H1 (cell line): ENCODE measurements at regions not wholly inside any gene's neighbourhood (a gene's known extent, or its start where the extent isn't known, plus 50 kb on each side); places are given as distances from the start of the nearest gene placed in this dataset.

Source experiments
- CTCF ChIA-PET: fragments of 300-600 bp; sonication (Branson Sonifier 250); formaldehyde crosslinking; loops from one replicate; lab custom pipeline; 2021; ENCODE audit not compliant: partially characterized antibody; lab: Charles Lee
- POLR2A ChIA-PET: fragments of 300-600 bp; sonication (Branson Sonifier 250); formaldehyde crosslinking; loops from one replicate; lab custom pipeline; 2021; ENCODE audit warnings: inconsistent platforms; ENCODE audit not compliant: partially characterized antibody; lab: Charles Lee
- DNase-seq, 2 experiments: peaks; one replicate each; pipeline versions ENCODE4 v3.0.0 to v3.0.0-alpha.2; 2010 to 2022; ENCODE audit warnings: low spot score in 2 of 2, low read depth in 1 of 2, mixed read lengths in 1 of 2
- FAIRE-seq: peaks from 2 replicates; lab custom pipeline; 2011; peaks lifted over from hg19 to GRCh38; lab: Jason Lieb, UNC
- H2AFZ ChIP-seq: 2 replicates; pipeline ENCODE4 v1.8.1; 2012; ENCODE audit warnings: low read length, inconsistent platforms
- H2AK5ac ChIP-seq: 2 replicates; pipeline ENCODE4 v1.6.1; 2013; ENCODE audit warnings: low read depth, low read length
- H2BK120ac ChIP-seq: replicated peaks from 2 replicates; pipeline ENCODE3; 2013; ENCODE audit warnings: low read depth, low read length, inconsistent platforms
- H2BK12ac ChIP-seq: 2 replicates; pipeline ENCODE4 v1.6.1; 2013; ENCODE audit warnings: low read depth, low read length
- H2BK15ac ChIP-seq: 2 replicates; pipeline ENCODE4 v1.6.1; 2013; ENCODE audit warnings: low read length
- H2BK20ac ChIP-seq: 2 replicates; pipeline ENCODE4 v1.6.1; 2013; ENCODE audit warnings: low read length
- H2BK5ac ChIP-seq: 2 replicates; pipeline ENCODE4 v1.6.1; 2013; ENCODE audit warnings: low read depth, low read length
- H3K14ac ChIP-seq: 2 replicates; pipeline ENCODE4 v1.6.1; 2013; ENCODE audit warnings: inconsistent platforms; ENCODE audit not compliant: insufficient read length
- H3K18ac ChIP-seq: 2 replicates; pipeline ENCODE4 v1.6.1; 2013; ENCODE audit warnings: low read length; ENCODE audit errors: extremely low read depth
- H3K23ac ChIP-seq: 2 replicates; pipeline ENCODE4 v1.6.1; 2013; ENCODE audit warnings: inconsistent platforms; ENCODE audit not compliant: insufficient read length
- H3K23me2 ChIP-seq: 2 replicates; pipeline ENCODE4 v1.6.1; 2013; ENCODE audit warnings: low read depth, low read length
- H3K27ac ChIP-seq: 2 replicates; pipeline ENCODE4 v1.6.1; 2011; ENCODE audit warnings: low read depth, low read length, inconsistent platforms
- H3K27me3 ChIP-seq, 4 experiments: replicated peaks in 1 of 4; 1 replicate in 1 of 4; 2 replicates in 3 of 4; pipeline versions ENCODE4 v1.6.1 to v1.8.1; 2011 to 2013; ENCODE audit warnings: low read length in 3 of 4, mild to moderate bottlenecking in 3 of 4, inconsistent platforms in 2 of 4, mixed read lengths in 2 of 4, moderate library complexity in 1 of 4; ENCODE audit not compliant: control insufficient read depth in 3 of 4, insufficient read depth in 3 of 4; ENCODE audit errors: extremely low read depth in 1 of 4
- H3K36me3 ChIP-seq, 4 experiments: 2 replicates each; pipeline versions ENCODE4 v1.6.1 to v1.8.1; 2011 to 2013; ENCODE audit warnings: mild to moderate bottlenecking in 4 of 4, low read length in 3 of 4, moderate library complexity in 2 of 4, control low read depth in 1 of 4, inconsistent platforms in 1 of 4; ENCODE audit not compliant: insufficient read depth in 4 of 4, control insufficient read depth in 2 of 4
- H3K4ac ChIP-seq: replicated peaks from 2 replicates; pipeline ENCODE3; 2013; ENCODE audit warnings: low read length, low read depth, mixed read lengths, inconsistent platforms; ENCODE audit not compliant: insufficient read length
- H3K4me1 ChIP-seq, 4 experiments: replicated peaks in 1 of 4; 1 replicate in 1 of 4; 2 replicates in 3 of 4; pipeline versions ENCODE4 v1.6.1 to v1.8.1; 2011 to 2013; ENCODE audit warnings: low read length in 3 of 4, inconsistent platforms in 2 of 4, mixed read lengths in 1 of 4; ENCODE audit not compliant: insufficient read depth in 4 of 4, control insufficient read depth in 3 of 4
- H3K4me2 ChIP-seq, 2 experiments: 2 replicates each; pipeline versions ENCODE4 v1.6.1 to v1.8.1; 2011 to 2013; ENCODE audit warnings: low read depth in 2 of 2, low read length in 2 of 2, control low read depth in 1 of 2, inconsistent platforms in 1 of 2, mild to moderate bottlenecking in 1 of 2; ENCODE audit not compliant: insufficient read depth in 1 of 2
- H3K4me3 ChIP-seq, 4 experiments: fragments of 200-600, 300-600 bp in 1 of 4; sonication (generic), shearing (Covaris generic), sonication (Bioruptor Twin) in 1 of 4; 2 replicates each; pipeline versions ENCODE4 v1.5.1 to v1.8.1; 2011 to 2016; ENCODE audit warnings: low read length in 4 of 4, low read depth in 3 of 4, control low read depth in 2 of 4, inconsistent platforms in 2 of 4, mild to moderate bottlenecking in 2 of 4, mixed read lengths in 1 of 4, moderate library complexity in 1 of 4; ENCODE audit not compliant: insufficient read depth in 2 of 4; ENCODE audit errors: extremely low read depth in 1 of 4
- H3K56ac ChIP-seq: replicated peaks from 2 replicates; pipeline ENCODE3; 2013; ENCODE audit warnings: low read depth, mild to moderate bottlenecking, mixed read lengths, low read length, inconsistent platforms; ENCODE audit not compliant: insufficient read length
- H3K79me1 ChIP-seq: 2 replicates; pipeline ENCODE4 v1.6.1; 2013; ENCODE audit warnings: low read depth, low read length, control low read depth
- H3K79me2 ChIP-seq, 2 experiments: 2 replicates each; pipeline versions ENCODE4 v1.6.1 to v1.8.1; 2012 to 2013; ENCODE audit warnings: low read length in 2 of 2, mild to moderate bottlenecking in 2 of 2, inconsistent platforms in 1 of 2; ENCODE audit not compliant: insufficient read depth in 2 of 2, control insufficient read depth in 1 of 2
- H3K9ac ChIP-seq, 4 experiments: replicated peaks in 1 of 4; 1 replicate in 1 of 4; 2 replicates in 3 of 4; pipeline versions ENCODE4 v1.6.1 to v1.8.1; 2011 to 2013; ENCODE audit warnings: low read depth in 3 of 4, low read length in 3 of 4, control low read depth in 2 of 4, mild to moderate bottlenecking in 2 of 4, moderate library complexity in 2 of 4, inconsistent platforms in 1 of 4; ENCODE audit errors: extremely low read depth in 1 of 4
- H3K9me3 ChIP-seq, 2 experiments: 2 replicates each; pipeline versions ENCODE4 v1.6.1 to v1.8.1; 2012 to 2013; ENCODE audit warnings: mild to moderate bottlenecking in 2 of 2, moderate library complexity in 2 of 2, control low read depth in 1 of 2, inconsistent platforms in 1 of 2, low read depth in 1 of 2, low read length in 1 of 2, mixed read lengths in 1 of 2; ENCODE audit not compliant: insufficient read depth in 2 of 2
- H4K20me1 ChIP-seq, 2 experiments: replicated peaks in 1 of 2; 2 replicates each; pipeline versions ENCODE3 to v1.8.1; 2011 to 2013; ENCODE audit warnings: inconsistent platforms in 2 of 2, low read length in 2 of 2, mild to moderate bottlenecking in 1 of 2; ENCODE audit not compliant: insufficient read depth in 2 of 2, control insufficient read depth in 1 of 2
- H4K5ac ChIP-seq: 2 replicates; pipeline ENCODE4 v1.6.1; 2013; ENCODE audit warnings: low read length, low read depth, mixed read lengths, inconsistent platforms; ENCODE audit not compliant: insufficient read length
- H4K8ac ChIP-seq: 2 replicates; pipeline ENCODE4 v1.8.0; 2013; ENCODE audit warnings: mild to moderate bottlenecking, moderate library complexity, low read length, inconsistent platforms; ENCODE audit not compliant: insufficient read depth; ENCODE audit errors: extremely low read depth
- H4K91ac ChIP-seq: replicated peaks from 2 replicates; pipeline ENCODE3; 2013; ENCODE audit warnings: low read length, mixed read lengths, inconsistent platforms; ENCODE audit not compliant: insufficient read length
- SP4 ChIP-seq: IDR thresholded peaks from 2 replicates; pipeline ENCODE4 v1.6.1; 2012; ENCODE audit warnings: low read length, inconsistent platforms
- WGBS, 2 experiments: shearing (Covaris generic) in 1 of 2; methylation state at CpG; one replicate each; pipeline versions ENCODE4 v1.1.6 to v1.1.7; 2013 to 2015; ENCODE audit warnings: low lambda C conversion rate in 2 of 2, mixed read lengths in 2 of 2, inconsistent platforms in 1 of 2, low coverage in 1 of 2, missing lambda C conversion rate in 1 of 2; ENCODE audit not compliant: insufficient replicate concordance in 2 of 2, insufficient coverage in 1 of 2, insufficient read length in 1 of 2; ENCODE audit errors: extremely low coverage in 1 of 2, missing lambda C conversion rate in 1 of 2; 5-methylcytosine and 5-hydroxymethylcytosine counted together

DNA sequence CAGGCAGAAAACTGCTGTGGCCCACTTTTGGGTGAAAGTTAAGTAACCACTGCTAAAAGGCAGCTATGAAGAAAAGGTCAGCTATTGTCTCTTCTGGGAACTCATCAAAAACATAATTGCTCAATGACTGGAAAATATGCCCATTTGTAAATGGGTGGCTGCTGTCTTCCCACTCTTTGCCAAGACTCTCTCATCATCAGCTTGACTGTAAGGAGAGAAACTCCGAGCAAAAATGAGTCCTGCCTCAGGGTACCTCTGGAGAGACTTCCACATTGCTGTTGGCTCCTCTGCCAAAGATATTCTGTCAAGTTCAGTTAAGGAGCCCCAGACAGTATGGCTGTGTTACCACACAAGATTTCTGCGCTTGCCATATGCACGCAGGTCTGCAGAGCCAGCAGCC, 138.7 kb downstream of the BBOX1 start:
- TF ChIP-seq SP4, result no peak
- H2BK5ac ChIP-seq, result no peak overlapping the region
- H3K14ac ChIP-seq, result no peak overlapping the region
- H3K23me2 ChIP-seq, result no peaks in the 10 kb centered on the region
- no peaks in the 10 kb centered on the region for H4K20me1 ChIP-seq
- FAIRE-seq, result no peak
- H4K5ac ChIP-seq, result no peak overlapping the region
- no peak overlapping the region for H4K91ac ChIP-seq
- H2BK15ac ChIP-seq, result no peak overlapping the region
- H3K79me1 ChIP-seq, result no peaks in the 10 kb centered on the region
- no peak for DNase-seq
- H2AK5ac ChIP-seq, result no peak overlapping the region
- H3K4me1 ChIP-seq, result no peaks in the 10 kb centered on the region
- no peak overlapping the region for H3K4me3 ChIP-seq
- H3K56ac ChIP-seq, result no peak overlapping the region
- ChIA-PET POLR2A (no interaction called here), CTCF (interaction anchor here (1.1 to 1.4 kb wide), 3 partner anchors 117 to 320 kb away, joined by 3 to 5 read pairs (median 4); no protein-coding TSS in a partner anchor)
- no peaks in the 10 kb centered on the region for H3K27me3 ChIP-seq
- no peak overlapping the region for H3K27ac ChIP-seq
- H3K18ac ChIP-seq, result no peak overlapping the region
- no peak overlapping the region for H2BK12ac ChIP-seq
- no peak overlapping the region for H3K4ac ChIP-seq
- H3K36me3 ChIP-seq, result no peaks in the 10 kb centered on the region
- H3K23ac ChIP-seq, result no peak overlapping the region
- no peaks in the 10 kb centered on the region for H3K9me3 ChIP-seq
- 89% methylated on average over 3 of the region's 3 CpGs; no CpG with 5 or more reads in 1 of the 2 experiments for WGBS, 2 experiments
- no peak overlapping the region for H2BK120ac ChIP-seq
- H4K8ac ChIP-seq, result no peak overlapping the region
- H3K79me2 ChIP-seq, result no peaks in the 10 kb centered on the region
- H3K9ac ChIP-seq, result no peak overlapping the region
- no peak overlapping the region for H3K4me2 ChIP-seq
- H2BK20ac ChIP-seq, result no peak overlapping the region
- no peak overlapping the region for H2AFZ ChIP-seq
